H1 (cell line): ENCODE measurements at regions not wholly inside any gene's neighbourhood (a gene's known extent, or its start where the extent isn't known, plus 50 kb on each side); places are given as distances from the start of the nearest gene placed in this dataset.

Source experiments
- ATF2 ChIP-seq: IDR thresholded peaks from 2 replicates; pipeline ENCODE4 v1.6.1; 2012; ENCODE audit warnings: low read length, inconsistent platforms
- BCL11A ChIP-seq, 2 experiments: IDR thresholded peaks; one replicate each; pipeline ENCODE4 v1.6.1; 2011; ENCODE audit warnings: low read depth in 2 of 2, low read length in 2 of 2, mild to moderate bottlenecking in 2 of 2
- E2F6 ChIP-seq: IDR thresholded peaks from 2 replicates; pipeline ENCODE4 v1.6.1; 2012; ENCODE audit warnings: inconsistent platforms
- JUN ChIP-seq: IDR thresholded peaks from 2 replicates; pipeline ENCODE4 v1.6.1; 2011; ENCODE audit warnings: low read depth, mild to moderate bottlenecking, improper control_type of control experiment, low read length
- RBBP5 ChIP-seq: IDR thresholded peaks from 2 replicates; pipeline ENCODE4 v1.7.1; 2012; ENCODE audit warnings: low read depth, mild to moderate bottlenecking, inconsistent platforms, low read length, moderate library complexity, borderline replicate concordance

GRCh38 chrX:74242050-74242449, 61.9 kb upstream of the ZCCHC13 start (continued):
- TF ChIP-seq E2F6 (no peak), ATF2 (no peak), BCL11A (IDR thresholded peaks at IDR 0.05; ENCODE audit: low read depth in 2 of 2, low read length in 2 of 2) (no peak), RBBP5 (no peak), JUN (no peak)
